Adrenal gland (tissue), 9 donors: ENCODE measurements at regions not wholly inside any gene's neighbourhood (a gene's known extent, or its start where the extent isn't known, plus 50 kb on each side); places are given as distances from the start of the nearest gene placed in this dataset.
"Not testable (repeated sequence)": the region's sequence is repeated elsewhere in the genome, so short reads cannot be mapped to it uniquely, and the experiment has no call there.

ENCODE experiments used
- DNase-seq, 7 donors: peaks; one replicate each; pipeline ENCODE4 v3.0.0-alpha.2; 2019 to 2020
- H3K27ac ChIP-seq, 5 donors: fragments of 200-600 bp; sonication (generic) in 4 of 5; 1 replicate in 3 of 5; 2 replicates in 2 of 5; pipeline versions ENCODE4 v1.5.1 to v1.8.0; 2016 to 2020; ENCODE audit warnings: mild to moderate bottlenecking in 1 of 5
- H3K27me3 ChIP-seq: fragments of 200-600 bp; 2 replicates; pipeline ENCODE4 v1.8.0; 2021
- H3K36me3 ChIP-seq, 2 donors: fragments of 200-600 bp; replicated peaks in 1 of 2; 1 replicate in 1 of 2; 2 replicates in 1 of 2; pipeline versions ENCODE4 v1.5.1 to v1.8.0; 2018 to 2022
- H3K4me1 ChIP-seq, 2 donors: fragments of 200-600 bp; replicated peaks in 1 of 2; 1 replicate in 1 of 2; 2 replicates in 1 of 2; pipeline versions ENCODE4 v1.5.1 to v1.8.0; 2018 to 2021
- H3K4me3 ChIP-seq, 4 donors: fragments of 200-600 bp; sonication (generic) in 3 of 4; one replicate each; pipeline ENCODE4 v1.5.1; 2016 to 2018
- H3K9me3 ChIP-seq, 3 donors: fragments of 200-600 bp; sonication (generic) in 1 of 3; replicated peaks in 1 of 3; 1 replicate in 2 of 3; 2 replicates in 1 of 3; pipeline versions ENCODE4 v1.5.1 to v1.8.0; 2016 to 2021
- CTCF ChIP-seq, 6 experiments: fragments of 450-650 bp in 4 of 6; fragments of 200-600 bp in 2 of 6; sonication (generic) in 1 of 6; IDR thresholded peaks; 1 replicate in 5 of 6; 2 replicates in 1 of 6; pipeline versions ENCODE4 v1.5.1 to v1.8.0; 2016 to 2021; ENCODE audit warnings: antibody characterized with exemption in 6 of 6, mild to moderate bottlenecking in 2 of 6, moderate library complexity in 1 of 6
- POLR2A ChIP-seq, 2 donors: fragments of 450-650 bp; IDR thresholded peaks; one replicate each; pipeline ENCODE4 v1.6.1; 2017; ENCODE audit warnings: antibody characterized with exemption in 2 of 2, mild to moderate bottlenecking in 2 of 2, moderate library complexity in 1 of 2
- WGBS, 4 donors: extraction: QIAGEN DNeasy Blood & Tissue Kit in 2 of 4; methylation state at CpG; one replicate each; pipeline versions ENCODE4 v1.1.5 to v1.1.7; 2013 to 2017; 5-methylcytosine and 5-hydroxymethylcytosine counted together
- intact Hi-C, 2 donors: fragments of 100-400 bp; cut with DNase I; formaldehyde crosslinking; loops; one replicate each; pipeline versions ENCODE4 v1.14.1 to v1.15.0; 2022 to 2023
- donor health status: healthy with polysubstance abuse.
- donor health status: Bipolar disorder and iron deficiency.
- donor health status: DM: yes; HTN: yes; CAD: no.
- donor health status: DM: no; HTN: no; CAD: no.
- donor health status: DM: no; HTN: no; CAD: no.

GRCh38 chr10:123221418-123221817 is 67.2 kb downstream of the BUB3 start:
- intact Hi-C loops: no loop called here
- H3K4me1 ChIP-seq: no peaks in the 10 kb centered on the region
- no peaks in the 10 kb centered on the region for H3K9me3 ChIP-seq
- H3K36me3 ChIP-seq: no peaks in the 10 kb centered on the region
- H3K27me3 ChIP-seq: no peaks in the 10 kb centered on the region
- no peak overlapping the region for H3K4me3 ChIP-seq
- no peak for DNase-seq
- H3K27ac ChIP-seq: no peak overlapping the region
- TF ChIP-seq POLR2A (IDR thresholded peaks at IDR 0.05): no peak
- TF ChIP-seq CTCF (IDR thresholded peaks at IDR 0.05): no peak

- Histone ChIP-seq H3K4me1 (no peaks in the 10 kb centered on the region), H3K36me3 (no peaks in the 10 kb centered on the region), H3K4me3 (no peak overlapping the region), H3K9me3 (no peaks in the 10 kb centered on the region), H3K27me3 (no peaks in the 10 kb centered on the region), H3K27ac (no peak overlapping the region)
- intact Hi-C loops: no loop called here
- TF ChIP-seq POLR2A (IDR thresholded peaks at IDR 0.05): no peak
- TF ChIP-seq CTCF (IDR thresholded peaks at IDR 0.05): no peak
- WGBS, 4 donors: 69 to 92% (median 86%) methylated on average over 4 of the region's 4 CpGs
- DNase-seq: no peak
These were observed 68.6 kb downstream of the BUB3 start for GRCh38 chr10:123222832-123223231.

GRCh38 chr10:123227706-123228105 is 73.5 kb downstream of the BUB3 start:
- Histone ChIP-seq H3K4me1 (no peaks in the 10 kb centered on the region), H3K9me3 (no peaks in the 10 kb centered on the region), H3K27me3 (no peaks in the 10 kb centered on the region), H3K36me3 (no peaks in the 10 kb centered on the region), H3K27ac (no peak overlapping the region), H3K4me3 (no peak overlapping the region)
- intact Hi-C loops: no loop called here
- TF ChIP-seq CTCF (IDR thresholded peaks at IDR 0.05) (no peak), POLR2A (IDR thresholded peaks at IDR 0.05) (no peak)
- 55 to 97% (median 91%) methylated on average over 2 of the region's 2 CpGs for WGBS, 4 donors
- DNase-seq: no peak

GRCh38 chr10:123229927-123230630 is 75.9 kb downstream of the BUB3 start:
- H3K4me1 ChIP-seq: no peaks in the 10 kb centered on the region
- no peak for DNase-seq
- no peak for TF ChIP-seq CTCF (IDR thresholded peaks at IDR 0.05)
- TF ChIP-seq POLR2A (IDR thresholded peaks at IDR 0.05): no peak
- H3K4me3 ChIP-seq: no peak overlapping the region
- H3K36me3 ChIP-seq: no peaks in the 10 kb centered on the region
- no peaks in the 10 kb centered on the region for H3K27me3 ChIP-seq
- intact Hi-C loops: no loop called here
- H3K9me3 ChIP-seq: peaks cover 0 to under 1% (median 0%) of the 10 kb centered on the region in 3 donors
- H3K27ac ChIP-seq: no peak overlapping the region
- 74 to 82% (median 79%) methylated on average over 6 to 8 of the region's 8 CpGs for WGBS, 4 donors

- H3K36me3 ChIP-seq, H3K27me3 ChIP-seq, H3K4me3 ChIP-seq, H3K9me3 ChIP-seq, intact Hi-C loops, H3K4me1 ChIP-seq, H3K27ac ChIP-seq, DNase-seq: not testable (repeated sequence)
- 86 to 89% (median 88%) methylated on average over 1 of the region's 1 CpG for WGBS, 4 donors
These were observed 78.7 kb downstream of the BUB3 start for GRCh38 chr10:123232879-123233278.

GRCh38 chr10:123235014-123235413 is 80.8 kb downstream of the BUB3 start:
- DNase-seq, H3K27me3 ChIP-seq, H3K27ac ChIP-seq, H3K36me3 ChIP-seq, intact Hi-C loops, H3K4me3 ChIP-seq, H3K4me1 ChIP-seq, H3K9me3 ChIP-seq: not testable (repeated sequence)
- 92 to 100% (median 98%) methylated on average over 4 of the region's 4 CpGs for WGBS, 4 donors
